ENCODE measurements at regions not wholly inside any gene's neighbourhood (a gene's known extent, or its start where the extent isn't known, plus 50 kb on each side); places are given as distances from the start of the nearest gene placed in this dataset.
"Not testable (repeated sequence)": the region's sequence is repeated elsewhere in the genome, so short reads cannot be mapped to it uniquely, and the experiment has no call there.

- TF ChIP-seq ZNF3 (CRISPR knock-in tag; IDR thresholded peaks at IDR 0.05): no peak
- TF ChIP-seq EZH2 (IDR thresholded peaks at IDR 0.05; ENCODE audit: borderline replicate concordance, low read depth, low read length): no peak
- TF ChIP-seq, protein P1, sequence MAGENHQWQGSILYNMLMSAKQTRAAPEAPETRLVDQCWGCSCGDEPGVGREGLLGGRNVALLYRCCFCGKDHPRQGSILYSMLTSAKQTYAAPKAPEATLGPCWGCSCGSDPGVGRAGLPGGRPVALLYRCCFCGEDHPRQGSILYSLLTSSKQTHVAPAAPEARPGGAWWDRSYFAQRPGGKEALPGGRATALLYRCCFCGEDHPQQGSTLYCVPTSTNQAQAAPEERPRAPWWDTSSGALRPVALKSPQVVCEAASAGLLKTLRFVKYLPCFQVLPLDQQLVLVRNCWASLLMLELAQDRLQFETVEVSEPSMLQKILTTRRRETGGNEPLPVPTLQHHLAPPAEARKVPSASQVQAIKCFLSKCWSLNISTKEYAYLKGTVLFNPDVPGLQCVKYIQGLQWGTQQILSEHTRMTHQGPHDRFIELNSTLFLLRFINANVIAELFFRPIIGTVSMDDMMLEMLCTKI (IDR thresholded peaks at IDR 0.05; ENCODE audit: partially characterized antibody): no peak
- no peak for TF ChIP-seq ZNF232 (CRISPR knock-in tag; IDR thresholded peaks at IDR 0.05)
- no peak for TF ChIP-seq ZNF76 (CRISPR knock-in tag; IDR thresholded peaks at IDR 0.05; ENCODE audit: borderline replicate concordance)
- TF ChIP-seq NONO (IDR thresholded peaks at IDR 0.05; ENCODE audit: low read depth in 2 of 2, low read length in 1 of 2): no peak
- TF ChIP-seq, protein P2, sequence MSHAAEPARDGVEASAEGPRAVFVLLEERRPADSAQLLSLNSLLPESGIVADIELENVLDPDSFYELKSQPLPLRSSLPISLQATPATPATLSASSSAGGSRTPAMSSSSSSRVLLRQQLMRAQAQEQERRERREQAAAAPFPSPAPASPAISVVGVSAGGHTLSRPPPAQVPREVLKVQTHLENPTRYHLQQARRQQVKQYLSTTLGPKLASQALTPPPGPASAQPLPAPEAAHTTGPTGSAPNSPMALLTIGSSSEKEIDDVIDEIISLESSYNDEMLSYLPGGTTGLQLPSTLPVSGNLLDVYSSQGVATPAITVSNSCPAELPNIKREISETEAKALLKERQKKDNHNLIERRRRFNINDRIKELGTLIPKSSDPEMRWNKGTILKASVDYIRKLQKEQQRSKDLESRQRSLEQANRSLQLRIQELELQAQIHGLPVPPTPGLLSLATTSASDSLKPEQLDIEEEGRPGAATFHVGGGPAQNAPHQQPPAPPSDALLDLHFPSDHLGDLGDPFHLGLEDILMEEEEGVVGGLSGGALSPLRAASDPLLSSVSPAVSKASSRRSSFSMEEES (CRISPR knock-in tag; IDR thresholded peaks at IDR 0.05): no peak
- TF ChIP-seq HES1 (IDR thresholded peaks at IDR 0.05; ENCODE audit: low read depth): no peak
- no peak for TF ChIP-seq SMAD4 (CRISPR knock-in tag; conservative IDR thresholded peaks at IDR 0.05)
- no peak for TF ChIP-seq HDAC3 (IDR thresholded peaks at IDR 0.05; ENCODE audit: borderline replicate concordance, partially characterized antibody)
- no peak for TF ChIP-seq PTBP1 (IDR thresholded peaks at IDR 0.05; ENCODE audit: low read depth, low read length)
- TF ChIP-seq E2F4 (CRISPR knock-in tag; IDR thresholded peaks at IDR 0.05; ENCODE audit: low read depth): no peak
- no peak for TF ChIP-seq DLX4 (CRISPR knock-in tag; IDR thresholded peaks at IDR 0.05)
These were observed 1004.1 kb upstream of the EDIL3 start (continued) for GRCh38 chr5:85388770-85389169.

GRCh38 chr5:85392309-85392708 lies 1007.6 kb upstream of the EDIL3 start:
- WGBS (ENCODE audit: insufficient coverage, low coverage, missing lambda C conversion rate): 2% methylated on average over 8 of the region's 8 CpGs
- H3K9me1 ChIP-seq (ENCODE audit: control insufficient read depth, insufficient read depth, low read length); H4K20me1 ChIP-seq (replicated peaks; ENCODE audit: control insufficient read depth, insufficient read depth, low read length); H2AFZ ChIP-seq (ENCODE audit: low read depth, low read length); intact Hi-C loops (cut with micrococcal nuclease); H3K4me1 ChIP-seq (replicated peaks in 1 of 2; ENCODE audit: control insufficient read depth in 2 of 2, insufficient read depth in 2 of 2, low read length in 2 of 2); H3K4me3 ChIP-seq; H3K27me3 ChIP-seq (ENCODE audit: control insufficient read depth in 2 of 2, insufficient read depth in 2 of 2, low read length in 2 of 2); in situ Hi-C loops (cut with MboI); H3K79me2 ChIP-seq (ENCODE audit: control insufficient read depth, insufficient read depth, low read length); H3K9me3 ChIP-seq (replicated peaks; ENCODE audit: control insufficient read depth, insufficient read depth, low read depth, low read length); H3K36me3 ChIP-seq (ENCODE audit: control insufficient read depth, insufficient read depth, low read length); CTCF ChIA-PET (ENCODE audit: low intra/inter-chr PET ratio); POLR2A ChIA-PET; DNase-seq (ENCODE audit: extremely low read depth in 1 of 4, low spot score in 3 of 4); H3K27ac ChIP-seq (ENCODE audit: extremely low read depth, low read depth, low read length); ATAC-seq; H3K9ac ChIP-seq (ENCODE audit: insufficient read depth in 1 of 2, low read depth in 2 of 2, low read length in 2 of 2); H3K4me2 ChIP-seq (ENCODE audit: insufficient read depth, low read length); BruUV-seq (replicated peaks); FAIRE-seq: not testable (repeated sequence)
